PC-3 (cell line): ENCODE measurements at regions not wholly inside any gene's neighbourhood (a gene's known extent, or its start where the extent isn't known, plus 50 kb on each side); places are given as distances from the start of the nearest gene placed in this dataset.
A peak's percentile ranks its signal among the peaks of the same experiment; 100 is the strongest.

Experiments
- ATAC-seq: fragments of 200-7000 bp; cut with Tn5 transposase; 2 replicates; pipeline ENCODE4 v1.9.1; 2020; ENCODE audit warnings: mild to moderate bottlenecking, moderate library complexity
- BruUV-seq: library from RNA; stranded (reverse); fragments of 400-500 nt; replicated peaks from 2 replicates; lab custom pipeline; 2021; lab: Mats Ljungman, UMichigan
- CTCF ChIA-PET: fragments of 300-600 bp; sonication (Branson Sonifier 250); formaldehyde crosslinking; loops from one replicate; lab custom pipeline; 2022; ENCODE audit warnings: antibody characterized with exemption; lab: Charles Lee
- POLR2A ChIA-PET: fragments of 300-600 bp; sonication (Branson Sonifier 250); formaldehyde crosslinking; loops from one replicate; lab custom pipeline; 2022; ENCODE audit warnings: antibody characterized with exemption; ENCODE audit not compliant: unreplicated experiment; lab: Charles Lee
- DNase-seq: peaks from one replicate; pipeline ENCODE4 v3.0.0-alpha.2; 2015
- H2AFZ ChIP-seq: fragments of 300-600 bp; sonication (generic); 2 replicates; pipeline ENCODE4 v1.6.0; 2016; ENCODE audit warnings: antibody characterized with exemption, low read length
- H3F3A ChIP-seq: fragments of 300-600 bp; sonication (generic); one replicate; pipeline ENCODE4 v1.6.0; 2017; ENCODE audit warnings: antibody characterized with exemption, low read length, control low read depth, mild to moderate bottlenecking; ENCODE audit not compliant: unreplicated experiment
- H3K27ac ChIP-seq: fragments of 300-600 bp; sonication (generic); 2 replicates; pipeline ENCODE4 v1.5.1; 2016; ENCODE audit warnings: mild to moderate bottlenecking, low read length
- H3K27me3 ChIP-seq: fragments of 300-600 bp; sonication (generic); 2 replicates; pipeline ENCODE4 v1.6.1; 2016; ENCODE audit warnings: low read length, mixed read lengths
- H3K36me3 ChIP-seq: fragments of 300-600 bp; sonication (generic); 2 replicates; pipeline ENCODE4 v1.6.1; 2016; ENCODE audit warnings: low read depth, mixed run types, low read length, mixed read lengths
- H3K4me1 ChIP-seq: fragments of 300-600 bp; sonication (generic); 2 replicates; pipeline ENCODE4 v1.5.1; 2016; ENCODE audit warnings: low read length; ENCODE audit not compliant: insufficient read depth
- H3K4me2 ChIP-seq: fragments of 300-600 bp; sonication (generic); 2 replicates; pipeline ENCODE4 v1.6.0; 2016; ENCODE audit warnings: low read length
- H3K4me3 ChIP-seq: fragments of 300-600 bp; sonication (generic); 2 replicates; pipeline ENCODE4 v1.5.1; 2016; ENCODE audit warnings: mild to moderate bottlenecking, low read length, mixed read lengths
- H3K79me2 ChIP-seq: fragments of 300-600 bp; sonication (generic); 2 replicates; pipeline ENCODE4 v1.6.1; 2017; ENCODE audit warnings: low read length, mixed read lengths
- H3K9ac ChIP-seq: fragments of 300-600 bp; sonication (generic); 2 replicates; pipeline ENCODE4 v1.6.0; 2016; ENCODE audit warnings: mild to moderate bottlenecking, low read length
- H3K9me2 ChIP-seq: fragments of 300-600 bp; sonication (generic); replicated peaks from 2 replicates; pipeline ENCODE4 v1.6.1; 2016; ENCODE audit warnings: mixed run types, low read length, mixed read lengths
- H3K9me3 ChIP-seq: fragments of 300-600 bp; sonication (generic); 2 replicates; pipeline ENCODE4 v1.6.1; 2016; ENCODE audit warnings: low read length, mixed read lengths
- H4K20me1 ChIP-seq: fragments of 300-600 bp; sonication (generic); 2 replicates; pipeline ENCODE4 v1.6.1; 2016; ENCODE audit warnings: low read length, mixed read lengths
- CTCF ChIP-seq: fragments of 300-600 bp; sonication (generic); conservative IDR thresholded peaks from 2 replicates; pipeline ENCODE4 v1.5.1; 2017; ENCODE audit warnings: antibody characterized with exemption, low read depth, mild to moderate bottlenecking, low read length
- EZH2 ChIP-seq: fragments of 300-600 bp; sonication (generic); IDR thresholded peaks from one replicate; pipeline ENCODE4 v1.6.1; 2017; ENCODE audit warnings: antibody characterized with exemption, mild to moderate bottlenecking, low read length; ENCODE audit not compliant: unreplicated experiment
- EZH2phosphoT487 ChIP-seq: fragments of 300-600 bp; sonication (generic); IDR thresholded peaks from 2 replicates; pipeline ENCODE4 v1.6.1; 2018; ENCODE audit warnings: mild to moderate bottlenecking, antibody characterized with exemption, low read length, borderline replicate concordance
- intact Hi-C: fragments of 100-400 bp; cut with micrococcal nuclease; formaldehyde crosslinking; loops from 2 replicates; pipeline ENCODE4 v1.9.0; 2023

GRCh38 chr9:121599872-121600585, 51.4 kb upstream of the DAB2IP start:
- H3K27ac ChIP-seq: no peak overlapping the region
- peak overlapping the region; percentile 70 for H3K9ac ChIP-seq
- POLR2A ChIA-PET: no interaction called here
- peaks cover 13% of the 10 kb centered on the region; the same call in 1 of the 2 replicates for H3K4me1 ChIP-seq
- no TSS peak for BruUV-seq
- H2AFZ ChIP-seq: peak overlapping the region; percentile 84
- H3K4me2 ChIP-seq: peak overlapping the region; percentile 92
- ATAC-seq (0 out of 2 replicates have a peak, but pooled peaks have one; percentile 10), DNase-seq (no peak)
- H3K9me2 ChIP-seq: no peaks in the 10 kb centered on the region
- intact Hi-C loops: loop anchor here (5.0 kb wide), 1 partner anchor 43 kb away; no protein-coding TSS in a partner anchor
- TF ChIP-seq CTCF (no peak), EZH2 (no peak), EZH2phosphoT487 (no peak)
- CTCF ChIA-PET: interaction anchor here (1.0 to 1.7 kb wide), 2 partner anchors 10 to 53 kb away, joined by 3 to 5 read pairs; no protein-coding TSS in a partner anchor
- peaks cover 3% of the 10 kb centered on the region for H3F3A ChIP-seq
- no peaks in the 10 kb centered on the region for H3K27me3 ChIP-seq
- H3K4me3 ChIP-seq: peak overlapping the region; percentile 86
- peaks cover 20% of the 10 kb centered on the region for H3K79me2 ChIP-seq
- no peaks in the 10 kb centered on the region for H3K9me3 ChIP-seq
- no peaks in the 10 kb centered on the region for H3K36me3 ChIP-seq
- H4K20me1 ChIP-seq: no peaks in the 10 kb centered on the region

GRCh38 chr9:121601194-121601593, 50.2 kb upstream of the DAB2IP start:
- POLR2A ChIA-PET: no interaction called here
- intact Hi-C loops: no loop called here

More at GRCh38 chr9:121601194-121601593, 50.2 kb upstream of the DAB2IP start:
- no peaks in the 10 kb centered on the region for H3K36me3 ChIP-seq
- H2AFZ ChIP-seq: no peak overlapping the region
- H3K27ac ChIP-seq: no peak overlapping the region
- no TSS peak for BruUV-seq
- H3K9ac ChIP-seq: no peak overlapping the region
- CTCF ChIA-PET: no interaction called here
- no peaks in the 10 kb centered on the region for H3K9me2 ChIP-seq
- no peak overlapping the region for H3K4me2 ChIP-seq
- DNase-seq (no peak), ATAC-seq (no peak)
- no peak overlapping the region for H3K4me3 ChIP-seq
- no peaks in the 10 kb centered on the region for H4K20me1 ChIP-seq
- H3F3A ChIP-seq: peaks cover 3% of the 10 kb centered on the region
- peaks cover 20% of the 10 kb centered on the region for H3K79me2 ChIP-seq
- TF ChIP-seq EZH2: no peak
- TF ChIP-seq CTCF: no peak
- no peak for TF ChIP-seq EZH2phosphoT487
- peaks cover 13% of the 10 kb centered on the region; the same call in 1 of the 2 replicates for H3K4me1 ChIP-seq
- no peaks in the 10 kb centered on the region for H3K27me3 ChIP-seq
- H3K9me3 ChIP-seq: no peaks in the 10 kb centered on the region
